Astrocyte (in vitro differentiated cells and primary cell): ENCODE measurements at regions not wholly inside any gene's neighbourhood (a gene's known extent, or its start where the extent isn't known, plus 50 kb on each side); places are given as distances from the start of the nearest gene placed in this dataset.

Source experiments
- DNase-seq: peaks from one replicate; pipeline ENCODE4 v3.0.0-alpha.2; 2010; ENCODE audit warnings: low read depth
- FAIRE-seq: peaks from 2 replicates; lab custom pipeline; 2011; peaks lifted over from hg19 to GRCh38; lab: Jason Lieb, UNC
- H2AFZ ChIP-seq: 2 replicates; pipeline ENCODE4 v1.6.0; 2012; ENCODE audit warnings: low read depth, low read length, inconsistent platforms
- H3K27ac ChIP-seq: 2 replicates; pipeline ENCODE4 v1.5.1; 2011; ENCODE audit warnings: low read depth, low read length, inconsistent platforms
- H3K27me3 ChIP-seq: 2 replicates; pipeline ENCODE4 v1.6.0; 2011; ENCODE audit warnings: low read length, inconsistent platforms; ENCODE audit not compliant: insufficient read depth
- H3K36me3 ChIP-seq: 2 replicates; pipeline ENCODE4 v1.5.1; 2011; ENCODE audit warnings: low read length, inconsistent platforms; ENCODE audit not compliant: insufficient read depth
- H3K4me1 ChIP-seq: 2 replicates; pipeline ENCODE4 v1.5.1; 2011; ENCODE audit warnings: low read length, inconsistent platforms; ENCODE audit not compliant: insufficient read depth
- H3K4me2 ChIP-seq: 2 replicates; pipeline ENCODE4 v1.6.0; 2012; ENCODE audit warnings: low read length, inconsistent platforms
- H3K4me3 ChIP-seq: 2 replicates; pipeline ENCODE4 v1.5.1; 2011; ENCODE audit warnings: low read depth, mild to moderate bottlenecking, low read length, inconsistent platforms; ENCODE audit not compliant: insufficient read depth
- H3K79me2 ChIP-seq: 2 replicates; pipeline ENCODE4 v1.6.0; 2012; ENCODE audit warnings: mild to moderate bottlenecking, low read length, inconsistent platforms; ENCODE audit not compliant: insufficient read depth
- H3K9ac ChIP-seq: 2 replicates; pipeline ENCODE4 v1.6.0; 2012; ENCODE audit warnings: mild to moderate bottlenecking, low read length, inconsistent platforms
- H3K9me3 ChIP-seq: 2 replicates; pipeline ENCODE4 v1.5.1; 2012; ENCODE audit warnings: low read depth, mild to moderate bottlenecking, low read length, inconsistent platforms; ENCODE audit not compliant: insufficient read depth
- H4K20me1 ChIP-seq: 2 replicates; pipeline ENCODE4 v1.6.0; 2012; ENCODE audit warnings: low read length, inconsistent platforms; ENCODE audit not compliant: insufficient read depth
- H3K27ac Mint-ChIP-seq: one replicate; pipeline ENCODE4 v1.8.0; 2021; ENCODE audit warnings: mild to moderate bottlenecking, mixed read lengths; ENCODE audit not compliant: unreplicated experiment
- H3K27me3 Mint-ChIP-seq: one replicate; pipeline ENCODE4 v1.8.0; 2021; ENCODE audit warnings: low read depth, mixed read lengths; ENCODE audit not compliant: unreplicated experiment
- H3K36me3 Mint-ChIP-seq: one replicate; pipeline ENCODE4 v1.8.0; 2021; ENCODE audit warnings: low read depth, mixed read lengths; ENCODE audit not compliant: unreplicated experiment
- H3K4me1 Mint-ChIP-seq: one replicate; pipeline ENCODE4 v1.8.0; 2021; ENCODE audit warnings: low read depth, mixed read lengths; ENCODE audit not compliant: unreplicated experiment
- H3K4me3 Mint-ChIP-seq: one replicate; pipeline ENCODE4 v1.8.0; 2021; ENCODE audit warnings: mild to moderate bottlenecking, moderate library complexity, mixed read lengths; ENCODE audit not compliant: unreplicated experiment
- H3K9me3 Mint-ChIP-seq: one replicate; pipeline ENCODE4 v1.8.0; 2021; ENCODE audit warnings: mild to moderate bottlenecking, mixed read lengths; ENCODE audit not compliant: unreplicated experiment
- EZH2 ChIP-seq: IDR thresholded peaks from 2 replicates; pipeline ENCODE4 v1.6.1; 2012; ENCODE audit warnings: mild to moderate bottlenecking, low read length, inconsistent platforms; ENCODE audit not compliant: insufficient read depth
- TF ChIP-seq, protein P1 (sequence below): IDR thresholded peaks from 2 replicates; pipeline ENCODE4 v1.5.1; 2011; ENCODE audit warnings: low read depth, mild to moderate bottlenecking, inconsistent platforms, low read length, moderate library complexity; ENCODE audit not compliant: insufficient read depth

DNA sequence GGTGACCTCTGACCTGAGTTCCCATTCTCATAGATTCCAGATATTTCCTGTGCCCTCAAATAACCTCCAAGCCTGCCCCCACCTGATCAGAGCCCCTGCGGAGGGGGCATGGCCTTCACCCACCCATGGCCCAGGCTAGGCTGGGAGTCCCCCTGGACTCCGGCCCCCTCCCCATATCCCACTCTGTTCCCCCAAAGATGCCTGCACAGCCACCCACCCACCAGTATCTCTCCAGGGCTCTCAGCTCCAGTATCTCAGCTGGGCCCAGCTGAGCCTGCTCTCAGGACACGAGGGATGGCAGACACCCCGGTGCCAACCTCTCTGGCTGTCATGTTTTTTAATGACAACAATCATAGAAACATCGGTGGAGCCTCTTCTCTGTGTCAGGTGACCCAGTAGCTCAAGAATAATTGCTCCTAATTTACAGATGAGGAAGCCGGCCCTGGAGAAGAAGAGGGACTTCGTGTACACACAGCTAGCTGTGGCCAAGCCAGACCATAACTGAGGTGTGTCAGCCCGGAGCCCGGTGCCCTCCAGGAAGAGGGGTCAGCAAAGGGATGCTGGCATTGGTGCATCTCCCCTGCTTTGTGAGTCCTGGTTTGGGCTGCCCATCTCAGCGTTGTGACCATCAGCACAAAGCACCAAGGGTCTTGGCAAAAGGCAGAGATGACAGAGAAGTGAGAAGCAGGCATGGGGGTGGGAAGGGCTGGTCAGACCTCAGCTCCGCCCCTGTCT, 84.4 kb downstream of the SDC1 start:
- Histone ChIP-seq H3K27ac (no peak overlapping the region), H3K9me3 (no peaks in the 10 kb centered on the region), H3K4me1 (peaks cover 30% of the 10 kb centered on the region), H4K20me1 (no peaks in the 10 kb centered on the region), H3K27me3 (no peaks in the 10 kb centered on the region), H3K9ac (no peak overlapping the region), H3K79me2 (no peaks in the 10 kb centered on the region), H2AFZ (peak overlapping the region; percentile 49), H3K4me3 (no peak overlapping the region), H3K36me3 (no peaks in the 10 kb centered on the region), H3K4me2 (no peak overlapping the region)
- TF ChIP-seq, protein P1, sequence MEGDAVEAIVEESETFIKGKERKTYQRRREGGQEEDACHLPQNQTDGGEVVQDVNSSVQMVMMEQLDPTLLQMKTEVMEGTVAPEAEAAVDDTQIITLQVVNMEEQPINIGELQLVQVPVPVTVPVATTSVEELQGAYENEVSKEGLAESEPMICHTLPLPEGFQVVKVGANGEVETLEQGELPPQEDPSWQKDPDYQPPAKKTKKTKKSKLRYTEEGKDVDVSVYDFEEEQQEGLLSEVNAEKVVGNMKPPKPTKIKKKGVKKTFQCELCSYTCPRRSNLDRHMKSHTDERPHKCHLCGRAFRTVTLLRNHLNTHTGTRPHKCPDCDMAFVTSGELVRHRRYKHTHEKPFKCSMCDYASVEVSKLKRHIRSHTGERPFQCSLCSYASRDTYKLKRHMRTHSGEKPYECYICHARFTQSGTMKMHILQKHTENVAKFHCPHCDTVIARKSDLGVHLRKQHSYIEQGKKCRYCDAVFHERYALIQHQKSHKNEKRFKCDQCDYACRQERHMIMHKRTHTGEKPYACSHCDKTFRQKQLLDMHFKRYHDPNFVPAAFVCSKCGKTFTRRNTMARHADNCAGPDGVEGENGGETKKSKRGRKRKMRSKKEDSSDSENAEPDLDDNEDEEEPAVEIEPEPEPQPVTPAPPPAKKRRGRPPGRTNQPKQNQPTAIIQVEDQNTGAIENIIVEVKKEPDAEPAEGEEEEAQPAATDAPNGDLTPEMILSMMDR, result no peak
- no peak for TF ChIP-seq EZH2
- Mint-ChIP-seq H3K4me1 (peaks cover 40% of the 10 kb centered on the region), H3K9me3 (peaks cover 2% of the 10 kb centered on the region), H3K36me3 (no peaks in the 10 kb centered on the region), H3K27me3 (peaks cover 2% of the 10 kb centered on the region), H3K27ac (no peak overlapping the region), H3K4me3 (no peak overlapping the region)
- DNase-seq, result no peak
- FAIRE-seq, result no peak

DNA sequence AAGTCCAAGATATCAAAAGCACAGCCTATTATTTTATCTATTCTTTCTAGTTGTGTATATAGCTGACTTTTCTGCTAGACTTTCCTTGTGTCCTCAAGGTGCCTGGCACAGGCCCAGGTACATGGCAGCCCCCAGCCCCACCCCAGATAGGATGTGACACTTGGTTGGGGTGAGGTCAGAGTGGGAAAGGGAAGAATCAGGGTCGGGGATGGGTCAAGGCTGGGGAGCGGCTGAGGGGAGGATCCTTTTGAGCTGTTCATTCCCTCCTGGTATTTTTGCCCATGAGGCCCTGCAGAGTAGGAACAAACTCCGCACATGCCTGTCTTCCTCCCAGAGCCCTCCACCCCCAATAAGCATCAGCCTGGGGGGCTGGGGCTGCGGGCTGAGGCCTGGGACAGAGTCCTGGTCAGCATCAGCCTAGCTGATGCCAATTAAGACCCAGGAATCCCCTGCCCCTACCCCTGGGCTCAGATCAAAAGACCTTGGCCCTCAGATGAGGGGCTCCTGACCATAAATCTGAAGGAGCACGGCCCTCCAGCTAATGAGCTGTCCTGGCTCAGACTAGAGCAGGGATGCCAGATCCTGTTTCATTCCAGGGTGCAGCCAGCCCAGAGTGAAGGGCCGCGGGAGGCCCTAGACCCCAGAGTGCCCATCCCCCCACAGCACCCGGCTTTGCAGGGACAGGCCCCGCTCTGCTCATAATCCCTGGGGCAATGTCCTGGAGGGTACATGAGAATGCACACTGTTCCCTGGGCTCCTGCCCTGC, 85.3 kb downstream of the SDC1 start:
- TF ChIP-seq EZH2, result no peak
- TF ChIP-seq, protein P1, result no peak
- peaks cover 40% of the 10 kb centered on the region for H3K4me1 Mint-ChIP-seq
- H2AFZ ChIP-seq, result no peak overlapping the region
- no peak overlapping the region for H3K9ac ChIP-seq
- DNase-seq (no peak), FAIRE-seq (no peak)
- H3K27ac Mint-ChIP-seq, result peak overlapping the region; percentile 13
- H3K4me2 ChIP-seq, result no peak overlapping the region
- H3K9me3 Mint-ChIP-seq, result peaks cover 2% of the 10 kb centered on the region
- H3K9me3 ChIP-seq, result no peaks in the 10 kb centered on the region
- peaks cover 30% of the 10 kb centered on the region for H3K4me1 ChIP-seq
- H3K36me3 ChIP-seq, result no peaks in the 10 kb centered on the region
- H4K20me1 ChIP-seq, result no peaks in the 10 kb centered on the region
- H3K27me3 Mint-ChIP-seq, result peaks cover 3% of the 10 kb centered on the region
- no peak overlapping the region for H3K27ac ChIP-seq
- no peaks in the 10 kb centered on the region for H3K27me3 ChIP-seq
- H3K4me3 ChIP-seq, result no peak overlapping the region
- no peak overlapping the region for H3K4me3 Mint-ChIP-seq
- no peaks in the 10 kb centered on the region for H3K79me2 ChIP-seq
- H3K36me3 Mint-ChIP-seq, result no peaks in the 10 kb centered on the region
